ENCODE measurements at regions not wholly inside any gene's neighbourhood (a gene's known extent, or its start where the extent isn't known, plus 50 kb on each side); places are given as distances from the start of the nearest gene placed in this dataset.

DNA sequence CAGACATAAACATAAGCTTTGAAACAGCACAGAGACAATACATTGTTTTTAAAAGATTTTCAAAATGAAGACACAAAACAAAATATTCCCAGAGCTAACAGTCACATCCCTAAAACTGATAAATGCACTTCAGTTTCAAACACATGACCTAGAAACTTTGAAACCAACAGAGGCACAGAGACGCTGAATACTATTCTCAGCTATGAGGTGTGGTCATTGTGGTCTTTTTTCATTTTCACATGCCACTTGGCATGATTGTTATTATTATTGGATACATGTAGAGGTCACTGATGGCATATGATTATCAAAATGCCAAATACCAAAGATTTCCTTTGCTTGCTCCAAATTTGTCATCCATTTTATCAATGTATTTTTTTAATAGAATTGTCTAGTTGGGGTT lies 306.9 kb downstream of the QKI start:
- TF ChIP-seq, protein P1, sequence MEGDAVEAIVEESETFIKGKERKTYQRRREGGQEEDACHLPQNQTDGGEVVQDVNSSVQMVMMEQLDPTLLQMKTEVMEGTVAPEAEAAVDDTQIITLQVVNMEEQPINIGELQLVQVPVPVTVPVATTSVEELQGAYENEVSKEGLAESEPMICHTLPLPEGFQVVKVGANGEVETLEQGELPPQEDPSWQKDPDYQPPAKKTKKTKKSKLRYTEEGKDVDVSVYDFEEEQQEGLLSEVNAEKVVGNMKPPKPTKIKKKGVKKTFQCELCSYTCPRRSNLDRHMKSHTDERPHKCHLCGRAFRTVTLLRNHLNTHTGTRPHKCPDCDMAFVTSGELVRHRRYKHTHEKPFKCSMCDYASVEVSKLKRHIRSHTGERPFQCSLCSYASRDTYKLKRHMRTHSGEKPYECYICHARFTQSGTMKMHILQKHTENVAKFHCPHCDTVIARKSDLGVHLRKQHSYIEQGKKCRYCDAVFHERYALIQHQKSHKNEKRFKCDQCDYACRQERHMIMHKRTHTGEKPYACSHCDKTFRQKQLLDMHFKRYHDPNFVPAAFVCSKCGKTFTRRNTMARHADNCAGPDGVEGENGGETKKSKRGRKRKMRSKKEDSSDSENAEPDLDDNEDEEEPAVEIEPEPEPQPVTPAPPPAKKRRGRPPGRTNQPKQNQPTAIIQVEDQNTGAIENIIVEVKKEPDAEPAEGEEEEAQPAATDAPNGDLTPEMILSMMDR (IDR thresholded peaks at IDR 0.05) = no peak
- no peak for ATAC-seq (ENCODE audit: low FRiP score)

DNA sequence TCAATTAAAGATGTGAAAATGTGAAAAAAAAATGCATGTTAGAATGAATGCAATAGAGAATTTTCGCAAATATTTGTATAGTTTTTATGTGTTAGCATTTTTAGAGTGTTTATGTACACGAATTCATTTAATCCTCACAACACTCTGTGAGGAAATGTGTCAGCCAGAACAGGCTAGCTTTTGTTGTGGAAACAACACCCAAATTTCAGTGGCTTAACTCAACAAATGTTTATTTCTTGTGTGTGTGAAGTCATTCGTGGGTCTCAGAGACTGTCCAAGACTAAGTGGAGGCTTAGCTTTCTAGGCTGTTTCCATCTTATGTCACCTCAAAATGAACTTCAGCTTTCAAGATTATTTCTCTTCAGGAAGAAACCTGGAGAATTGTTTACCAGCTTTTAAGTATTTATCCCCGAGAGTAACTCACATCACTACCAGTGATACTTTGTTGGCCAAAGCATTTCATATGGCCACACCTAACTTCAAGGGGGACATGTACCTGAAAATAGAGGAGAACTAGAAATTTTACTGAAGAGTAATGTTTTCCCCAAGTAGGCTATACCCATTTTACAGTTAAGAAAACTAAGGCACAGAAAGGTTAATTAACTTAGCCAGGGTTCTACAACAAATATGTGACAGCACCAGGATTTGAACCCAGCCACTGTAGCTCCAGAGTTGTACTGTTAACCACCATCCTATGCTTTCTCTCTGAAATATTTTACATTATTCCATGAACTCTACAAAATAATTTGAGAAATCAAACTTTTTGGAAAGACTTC lies 306.1 kb downstream of the QKI start:
- ATAC-seq (ENCODE audit: low FRiP score) (no peak), DNase-seq (ENCODE audit: low spot score) (no peak)
- TF ChIP-seq, protein P1 (IDR thresholded peaks at IDR 0.05) = no peak

More for the DNA sequence above, 306.9 kb downstream of the QKI start:
- no peak for DNase-seq (ENCODE audit: low spot score)

DNA sequence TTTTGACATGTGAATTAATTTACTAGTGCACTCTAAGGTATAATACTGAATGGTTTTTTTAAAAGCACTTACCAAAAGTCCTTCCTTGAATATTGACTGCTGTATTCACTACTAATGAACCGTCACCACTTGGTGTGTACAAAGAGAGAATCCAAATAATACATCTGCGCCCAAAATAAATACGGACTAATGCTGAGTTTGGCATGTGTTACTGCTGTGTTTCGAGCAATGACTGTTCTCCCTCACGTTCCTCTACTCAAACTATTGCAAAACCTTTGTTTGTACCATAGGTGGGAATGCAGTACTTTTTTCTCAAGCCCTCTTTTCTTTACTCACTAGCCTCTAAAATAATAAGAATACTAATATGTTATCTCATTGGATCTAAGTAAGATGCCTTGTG lies 305.5 kb downstream of the QKI start:
- TF ChIP-seq, protein P1 (IDR thresholded peaks at IDR 0.05) = no peak
- ATAC-seq (ENCODE audit: low FRiP score) (no peak), DNase-seq (ENCODE audit: low spot score) (no peak)

DNA sequence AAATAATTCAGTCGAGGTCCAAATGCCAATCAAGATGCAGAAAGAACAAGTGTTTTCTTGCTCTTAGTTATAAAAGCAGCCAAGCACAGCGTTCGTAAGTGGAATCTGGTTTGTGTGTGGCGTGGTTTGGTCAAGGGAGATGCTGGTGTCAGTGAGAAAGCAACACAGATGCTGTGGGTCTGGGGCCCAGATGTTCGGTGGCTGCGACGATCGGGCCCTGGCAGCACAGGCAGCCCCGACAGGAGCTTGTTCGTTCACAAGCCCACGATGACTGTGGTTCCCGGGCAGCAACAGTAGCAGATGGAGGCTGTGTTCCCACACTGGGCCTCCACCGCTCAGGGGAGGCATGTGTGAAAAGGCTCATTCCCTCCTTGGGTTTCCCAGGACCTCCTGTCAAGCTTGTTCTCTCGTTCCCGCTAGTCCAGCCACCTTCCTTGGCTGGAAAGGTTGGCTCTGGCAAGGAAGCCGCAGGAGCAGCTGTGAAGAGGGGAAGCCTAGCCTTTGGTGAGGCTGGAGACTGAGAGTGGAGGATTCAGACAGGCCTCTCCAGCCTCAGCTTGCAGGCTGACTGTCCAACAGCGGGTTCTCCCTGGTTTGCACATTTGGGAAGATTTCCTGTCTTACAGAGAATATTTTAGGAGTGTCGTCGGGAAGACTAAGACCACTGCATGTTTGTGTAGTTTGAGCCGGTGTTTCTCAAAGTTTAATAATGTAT lies 304.7 kb downstream of the QKI start:
- ATAC-seq (ENCODE audit: low FRiP score) (no peak), DNase-seq (ENCODE audit: low spot score) (no peak)
- TF ChIP-seq, protein P1 (IDR thresholded peaks at IDR 0.05) = no peak

DNA sequence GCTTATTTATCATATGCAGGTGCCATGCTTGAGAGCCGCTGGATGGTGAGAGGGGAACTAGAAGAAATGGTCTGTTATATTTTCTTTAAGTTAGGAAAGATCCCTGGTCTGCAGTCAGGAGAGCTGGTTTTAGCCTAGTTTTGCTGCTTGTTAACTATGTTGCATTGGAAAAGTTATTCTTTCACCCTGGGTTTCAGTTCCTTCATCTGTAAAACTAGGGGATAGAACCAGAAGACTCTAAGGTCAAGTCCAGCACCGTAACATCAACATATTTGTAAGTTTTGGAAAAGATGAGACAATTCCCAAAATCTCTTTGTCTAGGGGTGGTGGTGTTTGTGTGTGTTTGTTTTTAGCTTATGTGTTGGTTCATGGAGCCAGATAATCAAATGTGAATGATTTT lies 304.0 kb downstream of the QKI start:
- TF ChIP-seq, protein P1 (IDR thresholded peaks at IDR 0.05) = no peak
- DNase-seq (ENCODE audit: low spot score) (no peak), ATAC-seq (ENCODE audit: low FRiP score) (no peak)

DNA sequence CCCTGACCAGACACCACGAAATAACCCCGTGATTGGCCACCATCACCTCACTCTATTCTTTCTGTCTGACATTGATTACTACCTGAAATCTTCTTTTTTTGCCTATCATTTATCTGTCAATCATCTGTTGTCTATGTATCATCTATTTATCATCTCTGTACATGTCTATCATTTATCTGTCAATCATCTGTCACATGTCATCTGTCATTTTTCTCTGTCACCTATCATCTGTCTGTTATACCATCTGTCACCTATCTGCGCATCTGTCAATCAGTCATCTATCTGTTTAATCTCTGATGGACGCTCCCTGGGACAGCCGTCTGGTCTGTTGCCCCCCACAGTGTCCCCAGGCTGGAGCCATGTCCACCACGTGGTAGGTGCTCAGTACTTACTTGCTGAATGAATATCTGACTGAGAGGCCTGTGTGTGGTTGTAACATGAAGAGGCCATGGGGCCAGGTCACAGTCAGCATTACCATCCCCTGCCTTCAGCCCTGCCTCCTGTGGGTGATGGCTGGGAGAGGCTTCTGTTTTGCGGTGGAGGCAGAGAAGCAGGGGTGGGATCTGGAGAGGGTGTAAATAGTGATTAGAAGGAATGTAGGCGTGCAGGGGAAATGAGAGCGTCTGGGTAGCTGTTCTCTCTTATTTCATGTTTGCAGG lies 302.7 kb downstream of the QKI start:
- TF ChIP-seq, protein P1 (IDR thresholded peaks at IDR 0.05) = no peak
- ATAC-seq (ENCODE audit: low FRiP score) (no peak), DNase-seq (ENCODE audit: low spot score) (no peak)
